ENCODE measurements at regions not wholly inside any gene's neighbourhood (a gene's known extent, or its start where the extent isn't known, plus 50 kb on each side); places are given as distances from the start of the nearest gene placed in this dataset.

DNA sequence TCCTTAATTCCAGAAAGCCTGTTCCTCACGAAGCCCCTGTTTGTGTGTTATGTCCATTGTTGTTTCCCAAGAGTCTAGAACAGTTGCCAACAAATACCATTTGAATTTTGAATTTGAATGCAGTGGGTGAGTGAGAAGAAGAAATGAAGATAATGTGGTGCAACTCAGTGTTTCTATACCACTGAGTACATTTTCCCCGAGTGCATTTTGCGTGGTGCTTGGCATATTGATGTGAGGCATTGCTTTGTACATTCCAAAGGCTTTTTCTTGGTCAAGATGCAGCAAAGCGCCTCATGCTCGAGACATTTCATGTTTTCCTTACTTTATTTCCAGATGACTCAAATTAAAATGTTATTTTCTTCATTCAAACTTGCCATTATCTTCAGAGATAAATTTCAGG lies 253.1 kb upstream of the RPS6KA3 start:
- peaks cover 42% of the 10 kb centered on the region for H3K4me1 Mint-ChIP-seq (ENCODE audit: low read depth)
- H3K36me3 Mint-ChIP-seq (ENCODE audit: insufficient read depth in 2 of 2), result peaks cover 2 to 3% of the 10 kb centered on the region in 2 donors
- H3K27ac Mint-ChIP-seq, result no peak overlapping the region
- H3K9me3 Mint-ChIP-seq, result peaks cover 3 to 4% of the 10 kb centered on the region in 2 donors
- H3K27me3 Mint-ChIP-seq (ENCODE audit: low read depth), result peaks cover 48% of the 10 kb centered on the region
- ATAC-seq (replicated peaks in 1 of 2) (no peak), DNase-seq (no peak)
- H3K4me3 Mint-ChIP-seq, result no peak overlapping the region

DNA sequence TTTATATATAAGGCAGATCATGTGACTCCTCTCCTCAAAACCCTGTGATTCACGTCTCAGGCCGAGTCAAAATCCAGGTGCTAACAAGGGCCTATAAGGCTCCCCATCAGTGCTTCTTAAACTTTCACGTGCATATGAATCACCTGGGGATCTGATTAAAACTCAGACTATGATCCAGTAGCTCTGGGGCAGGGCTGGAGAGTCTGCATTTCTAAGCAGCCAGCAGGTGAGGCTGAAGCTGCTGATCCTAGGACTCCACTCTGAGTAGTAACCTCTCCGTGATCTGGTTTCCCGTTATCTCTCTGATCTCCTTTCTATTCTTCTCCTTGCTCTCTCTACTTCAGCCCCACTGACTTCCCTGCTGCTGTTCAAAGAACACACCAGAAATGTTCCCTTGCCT lies 252.4 kb upstream of the RPS6KA3 start:
- Mint-ChIP-seq H3K4me1 (ENCODE audit: low read depth) (peaks cover 45% of the 10 kb centered on the region), H3K27me3 (ENCODE audit: low read depth) (peaks cover 49% of the 10 kb centered on the region), H3K4me3 (no peak overlapping the region), H3K27ac (no peak overlapping the region), H3K36me3 (ENCODE audit: insufficient read depth in 2 of 2) (peaks cover 4% of the 10 kb centered on the region in 2 donors), H3K9me3 (peaks cover 4% of the 10 kb centered on the region in 2 donors)
- ATAC-seq (replicated peaks in 1 of 2) (no peak), DNase-seq (no peak)

DNA sequence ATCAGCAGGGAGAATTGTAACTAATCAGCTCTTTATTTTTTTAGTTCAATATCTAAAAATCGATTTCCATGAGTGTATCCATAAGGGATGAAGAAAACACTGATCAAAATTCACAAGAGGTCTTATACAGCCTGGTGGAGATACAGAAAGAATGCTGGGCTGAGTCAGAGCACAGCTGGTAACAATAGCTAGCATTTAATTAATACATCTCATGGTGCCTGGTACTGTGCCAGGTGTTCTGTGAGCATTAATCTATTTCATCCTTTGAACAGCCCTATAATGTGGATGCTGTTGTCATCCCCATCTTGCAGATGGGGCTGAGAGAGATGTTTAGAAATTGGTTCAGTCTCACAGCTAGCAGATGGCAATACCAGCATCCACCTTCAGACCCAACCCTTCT lies 250.9 kb upstream of the RPS6KA3 start:
- H3K4me1 Mint-ChIP-seq (ENCODE audit: low read depth), result peaks cover 40% of the 10 kb centered on the region
- no peak for DNase-seq
- H3K4me3 Mint-ChIP-seq, result no peak overlapping the region
- H3K36me3 Mint-ChIP-seq (ENCODE audit: insufficient read depth in 2 of 2), result peaks cover 4% of the 10 kb centered on the region in 2 donors
- peaks cover 54% of the 10 kb centered on the region for H3K27me3 Mint-ChIP-seq (ENCODE audit: low read depth)
- H3K9me3 Mint-ChIP-seq, result peaks cover 4% of the 10 kb centered on the region in 2 donors
- no peak for ATAC-seq (replicated peaks in 1 of 2)
- no peak overlapping the region for H3K27ac Mint-ChIP-seq

DNA sequence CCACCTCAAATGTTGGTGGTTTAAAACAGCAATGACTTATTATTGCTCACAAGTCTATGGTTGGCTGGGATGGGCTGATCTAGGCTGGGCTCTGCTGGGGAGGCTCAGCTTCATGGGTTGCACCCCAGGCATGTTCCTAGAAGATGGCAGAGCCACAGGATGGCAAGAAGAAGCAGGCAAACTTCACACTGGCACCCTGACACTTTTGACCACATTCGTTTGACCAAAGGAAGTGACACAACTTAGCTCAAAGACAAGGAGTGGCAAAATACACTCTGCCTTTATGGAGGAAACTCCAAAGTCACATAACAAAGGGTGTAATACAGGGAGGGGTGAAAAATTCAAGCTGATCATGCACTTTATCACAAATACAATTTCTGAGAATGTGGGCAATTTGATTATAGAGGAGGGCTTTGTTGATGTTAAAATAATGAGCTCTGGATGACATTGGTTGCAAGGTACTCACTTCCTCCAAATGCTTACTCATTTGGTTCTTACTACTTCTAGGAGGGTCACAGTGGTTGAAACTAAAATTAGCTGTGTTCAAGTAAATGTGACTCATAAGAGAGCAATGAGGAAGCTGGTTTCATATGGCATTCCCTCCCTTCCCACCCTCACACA lies 249.2 kb upstream of the RPS6KA3 start:
- Mint-ChIP-seq H3K27me3 (ENCODE audit: low read depth) (peaks cover 63% of the 10 kb centered on the region), H3K9me3 (peaks cover 4% of the 10 kb centered on the region in 2 donors), H3K4me3 (peak overlapping the region in 1 of 2 donors; percentile 32), H3K27ac (peak overlapping the region; percentile 52), H3K4me1 (ENCODE audit: low read depth) (peaks cover 40% of the 10 kb centered on the region), H3K36me3 (ENCODE audit: insufficient read depth in 2 of 2) (peaks cover 4% of the 10 kb centered on the region in 2 donors)
- peak; percentile 85 to 87 for ATAC-seq (replicated peaks in 1 of 2)
- peak; percentile 29 to 50 for DNase-seq

- Mint-ChIP-seq H3K27ac (peak overlapping the region; percentile 54), H3K36me3 (ENCODE audit: insufficient read depth in 2 of 2) (peaks cover 4% of the 10 kb centered on the region in 2 donors), H3K27me3 (ENCODE audit: low read depth) (peaks cover 63% of the 10 kb centered on the region), H3K9me3 (peaks cover 4% of the 10 kb centered on the region in 2 donors), H3K4me3 (peak overlapping the region in 1 of 2 donors; percentile 37), H3K4me1 (ENCODE audit: low read depth) (peaks cover 38% of the 10 kb centered on the region)
- DNase-seq (peak in 1 of 2 donors; percentile 11), ATAC-seq (replicated peaks in 1 of 2) (peak in 1 of 2 donors; percentile 25)
Observed at GRCh38 chrX:20514358-20514757, 247.6 kb upstream of the RPS6KA3 start.

GRCh38 chrX:20513185-20513584 lies 246.5 kb upstream of the RPS6KA3 start:
- peaks cover 4% of the 10 kb centered on the region in 2 donors for H3K36me3 Mint-ChIP-seq (ENCODE audit: insufficient read depth in 2 of 2)
- H3K9me3 Mint-ChIP-seq, result peaks cover 4 to 5% of the 10 kb centered on the region in 2 donors
- ATAC-seq (replicated peaks in 1 of 2) (no peak), DNase-seq (no peak)
- no peak overlapping the region for H3K4me3 Mint-ChIP-seq
- no peak overlapping the region for H3K27ac Mint-ChIP-seq
- peaks cover 63% of the 10 kb centered on the region for H3K27me3 Mint-ChIP-seq (ENCODE audit: low read depth)
- peaks cover 27% of the 10 kb centered on the region for H3K4me1 Mint-ChIP-seq (ENCODE audit: low read depth)

DNA sequence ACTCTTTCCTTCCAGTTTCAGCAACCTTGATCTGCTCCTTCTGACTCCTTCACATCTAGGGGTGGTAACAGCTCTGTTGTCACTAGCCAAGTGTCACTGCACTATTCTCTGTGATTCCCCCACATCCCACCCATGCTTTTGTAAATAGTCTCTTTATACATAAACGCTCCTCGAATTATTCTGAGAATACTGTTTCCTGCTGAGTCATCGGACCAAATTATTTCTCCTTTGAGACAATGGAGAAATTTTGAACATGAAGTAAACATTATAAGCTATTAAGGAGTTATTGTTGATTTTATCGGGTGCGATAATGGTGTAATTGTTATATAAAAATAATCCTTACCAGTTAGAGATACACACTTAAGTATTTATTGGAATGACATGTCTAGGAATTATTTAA lies 245.1 kb upstream of the RPS6KA3 start:
- Mint-ChIP-seq H3K4me1 (ENCODE audit: low read depth) (peaks cover 28% of the 10 kb centered on the region), H3K4me3 (no peak overlapping the region), H3K36me3 (ENCODE audit: insufficient read depth in 2 of 2) (peaks cover 4% of the 10 kb centered on the region in 2 donors), H3K9me3 (peaks cover 4 to 5% of the 10 kb centered on the region in 2 donors), H3K27ac (no peak overlapping the region), H3K27me3 (ENCODE audit: low read depth) (peaks cover 55% of the 10 kb centered on the region)
- ATAC-seq (replicated peaks in 1 of 2), result no peak
- DNase-seq, result no peak

- H3K4me1 Mint-ChIP-seq (ENCODE audit: low read depth), result peaks cover 8% of the 10 kb centered on the region
- DNase-seq (no peak), ATAC-seq (replicated peaks in 1 of 2) (no peak)
- H3K27ac Mint-ChIP-seq, result no peak overlapping the region
- no peaks in the 10 kb centered on the region for H3K36me3 Mint-ChIP-seq (ENCODE audit: insufficient read depth in 2 of 2)
- peaks cover 49% of the 10 kb centered on the region for H3K27me3 Mint-ChIP-seq (ENCODE audit: low read depth)
- peaks cover 0 to 1% of the 10 kb centered on the region in 2 donors for H3K9me3 Mint-ChIP-seq
- H3K4me3 Mint-ChIP-seq, result no peak overlapping the region
Observed at GRCh38 chrX:20507901-20508620, 241.4 kb upstream of the RPS6KA3 start.

DNA sequence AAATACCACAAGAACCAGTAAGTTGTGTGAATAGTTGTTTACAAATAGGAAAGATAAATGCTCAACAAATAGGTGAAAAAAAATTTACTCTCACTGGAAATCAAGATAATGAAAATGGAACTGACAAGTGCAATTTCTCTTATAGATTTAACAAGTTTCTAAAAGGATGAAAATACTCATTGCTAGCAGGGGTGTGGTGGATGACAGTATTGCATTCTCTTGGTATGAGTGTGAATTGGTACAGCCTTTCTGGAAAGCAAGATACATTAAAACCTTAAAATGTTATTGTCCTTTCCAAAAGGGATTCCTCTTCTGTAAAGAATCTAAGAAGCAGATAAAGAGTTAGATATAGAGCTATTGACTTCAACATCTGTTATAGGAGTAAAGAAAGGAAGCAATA lies 240.0 kb upstream of the RPS6KA3 start:
- peaks cover 0 to 1% of the 10 kb centered on the region in 2 donors for H3K9me3 Mint-ChIP-seq
- no peaks in the 10 kb centered on the region for H3K36me3 Mint-ChIP-seq (ENCODE audit: insufficient read depth in 2 of 2)
- no peak overlapping the region for H3K4me3 Mint-ChIP-seq
- peaks cover 8% of the 10 kb centered on the region for H3K4me1 Mint-ChIP-seq (ENCODE audit: low read depth)
- DNase-seq (no peak), ATAC-seq (replicated peaks in 1 of 2) (peak; percentile 74 to 77)
- H3K27me3 Mint-ChIP-seq (ENCODE audit: low read depth), result peaks cover 55% of the 10 kb centered on the region
- no peak overlapping the region for H3K27ac Mint-ChIP-seq

DNA sequence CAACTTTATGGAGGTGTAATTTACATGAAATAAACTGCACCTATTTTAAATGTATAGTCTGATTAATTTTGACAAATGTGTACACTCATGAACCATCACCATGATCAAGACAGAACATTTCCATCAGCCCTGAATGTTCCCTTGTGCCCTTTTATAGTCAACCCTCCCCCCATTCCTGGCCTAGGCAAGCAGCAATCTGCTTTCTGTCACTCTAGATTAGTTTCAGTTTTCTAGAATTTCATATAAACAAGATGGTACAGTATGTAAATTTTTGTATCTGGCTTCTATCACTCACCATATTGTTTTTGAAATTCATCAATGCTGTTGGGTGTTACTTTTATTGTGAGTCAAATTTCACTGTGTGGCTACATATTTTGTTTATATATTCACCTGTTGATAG lies 234.2 kb upstream of the RPS6KA3 start:
- Mint-ChIP-seq H3K36me3 (ENCODE audit: insufficient read depth in 2 of 2) (no peaks in the 10 kb centered on the region), H3K27me3 (ENCODE audit: low read depth) (peaks cover 42% of the 10 kb centered on the region), H3K4me1 (ENCODE audit: low read depth) (peaks cover 16% of the 10 kb centered on the region), H3K27ac (no peak overlapping the region), H3K4me3 (no peak overlapping the region), H3K9me3 (no peaks in the 10 kb centered on the region)
- ATAC-seq (replicated peaks in 1 of 2), result no peak
- DNase-seq, result no peak

DNA sequence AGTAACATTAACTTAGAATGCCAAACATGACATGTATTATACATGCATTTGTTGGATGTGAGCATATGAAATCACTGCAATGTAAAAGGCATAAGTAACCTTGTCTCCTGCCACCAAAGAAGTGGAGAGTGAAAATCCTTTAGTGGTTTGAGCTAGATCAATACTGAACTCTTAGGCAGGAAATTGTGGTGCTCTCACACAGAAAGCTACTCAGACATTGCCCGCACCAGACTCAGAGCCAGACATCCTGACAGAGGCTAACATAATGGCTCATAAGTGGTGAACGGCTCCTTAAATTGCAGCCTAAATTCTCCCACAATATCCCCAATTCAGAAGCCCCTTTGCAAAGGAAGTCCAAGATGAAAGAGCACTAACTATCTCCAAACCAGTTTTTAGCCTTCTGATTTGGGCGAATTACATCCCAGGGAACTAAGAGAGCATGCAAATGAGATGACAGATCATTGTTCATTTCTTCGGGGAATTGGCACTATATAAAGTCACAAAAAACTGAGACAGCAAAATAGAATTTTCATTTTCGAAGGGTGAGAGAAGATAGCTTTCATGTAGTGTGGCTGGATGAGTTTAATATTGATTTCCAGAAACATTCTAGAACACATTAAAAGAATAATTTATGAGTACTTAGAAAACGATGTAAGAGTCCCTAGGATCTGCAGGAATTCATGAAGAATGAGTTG lies 233.6 kb upstream of the RPS6KA3 start:
- Mint-ChIP-seq H3K36me3 (ENCODE audit: insufficient read depth in 2 of 2) (no peaks in the 10 kb centered on the region), H3K9me3 (no peaks in the 10 kb centered on the region), H3K27me3 (ENCODE audit: low read depth) (peaks cover 49% of the 10 kb centered on the region), H3K27ac (peak overlapping the region; percentile 65), H3K4me1 (ENCODE audit: low read depth) (peaks cover 16% of the 10 kb centered on the region), H3K4me3 (peak overlapping the region in 1 of 2 donors; percentile 44)
- ATAC-seq (replicated peaks in 1 of 2) (peak; percentile 99), DNase-seq (peak; percentile 15 to 33)

DNA sequence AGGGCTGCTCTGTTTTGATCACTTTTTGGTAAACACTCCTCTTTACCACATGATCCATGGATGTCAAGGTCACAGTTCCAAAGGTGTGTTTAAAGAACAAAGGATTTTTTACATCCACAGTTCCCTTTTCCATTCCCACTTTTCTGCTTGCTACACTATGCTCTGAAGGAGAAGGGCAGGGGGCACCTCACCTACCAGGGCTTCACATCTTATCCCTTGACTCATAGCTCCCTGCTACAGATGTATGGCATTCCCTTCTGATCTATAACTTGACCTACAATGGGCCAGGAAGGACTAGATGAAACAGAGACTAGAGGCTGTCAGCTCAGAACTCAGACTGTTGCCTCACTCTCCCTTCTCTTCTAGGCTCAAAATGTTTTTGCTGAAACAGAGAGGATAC lies 233.1 kb upstream of the RPS6KA3 start:
- ATAC-seq (replicated peaks in 1 of 2), result peak in 1 of 2 donors; percentile 56
- Mint-ChIP-seq H3K27me3 (ENCODE audit: low read depth) (peaks cover 51% of the 10 kb centered on the region), H3K4me3 (no peak overlapping the region), H3K9me3 (no peaks in the 10 kb centered on the region), H3K36me3 (ENCODE audit: insufficient read depth in 2 of 2) (no peaks in the 10 kb centered on the region), H3K4me1 (ENCODE audit: low read depth) (peaks cover 16% of the 10 kb centered on the region), H3K27ac (peak overlapping the region; percentile 65)
- no peak for DNase-seq
